ENCODE measurements at regions not wholly inside any gene's neighbourhood (a gene's known extent, or its start where the extent isn't known, plus 50 kb on each side); places are given as distances from the start of the nearest gene placed in this dataset.
"Not testable (repeated sequence)": the region's sequence is repeated elsewhere in the genome, so short reads cannot be mapped to it uniquely, and the experiment has no call there.

- Mint-ChIP-seq H3K9me3 (no peaks in the 10 kb centered on the region), H3K4me1 (ENCODE audit: low read depth) (no peaks in the 10 kb centered on the region), H3K27ac (no peak overlapping the region), H3K27me3 (no peaks in the 10 kb centered on the region), H3K4me3 (no peak overlapping the region), H3K36me3 (no peaks in the 10 kb centered on the region)
- intact Hi-C loops (cut with micrococcal nuclease) = no loop called here
- DNase-seq = no peak
- CTCF ChIA-PET = no interaction called here
- POLR2A ChIA-PET = no interaction called here
These were observed 180.1 kb upstream of the MKLN1 start for GRCh38 chr7:131147604-131148003.

DNA sequence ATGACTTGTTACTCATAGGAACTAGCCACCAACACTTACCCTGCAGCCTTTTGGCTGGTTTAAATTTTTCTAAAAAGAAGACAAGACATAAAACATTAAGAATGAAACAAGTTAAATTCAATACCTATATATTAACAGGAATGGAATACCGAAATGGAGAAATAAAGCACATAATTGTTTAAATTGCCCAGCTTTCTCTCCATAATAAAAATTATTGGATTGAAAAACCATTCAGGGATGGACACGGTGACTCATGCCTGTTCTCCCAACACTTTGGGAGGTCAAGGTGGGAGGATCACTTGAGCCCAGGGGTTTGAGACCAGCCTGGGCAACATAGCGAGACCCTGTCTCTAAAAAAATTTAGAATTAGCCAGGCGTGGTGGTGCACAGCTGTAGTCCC is 179.4 kb upstream of the MKLN1 start:
- intact Hi-C loops (cut with micrococcal nuclease) = no loop called here
- Mint-ChIP-seq H3K36me3 (no peaks in the 10 kb centered on the region), H3K27me3 (no peaks in the 10 kb centered on the region), H3K27ac (no peak overlapping the region), H3K4me3 (no peak overlapping the region), H3K9me3 (no peaks in the 10 kb centered on the region), H3K4me1 (ENCODE audit: low read depth) (no peaks in the 10 kb centered on the region)
- DNase-seq = no peak
- ChIA-PET POLR2A (interaction anchor here (0.7 kb wide), 1 partner anchor 784 kb away, joined by 3 read pairs; no protein-coding TSS in a partner anchor), CTCF (no interaction called here)

GRCh38 chr7:131148708-131149428 is 178.8 kb upstream of the MKLN1 start:
- Mint-ChIP-seq H3K27me3 (no peaks in the 10 kb centered on the region), H3K27ac (no peak overlapping the region), H3K9me3 (no peaks in the 10 kb centered on the region), H3K4me3 (no peak overlapping the region), H3K4me1 (ENCODE audit: low read depth) (no peaks in the 10 kb centered on the region), H3K36me3 (no peaks in the 10 kb centered on the region)
- intact Hi-C loops (cut with micrococcal nuclease) = no loop called here
- ChIA-PET POLR2A (interaction anchor here (0.7 kb wide), 1 partner anchor 785 kb away, joined by 3 read pairs; no protein-coding TSS in a partner anchor), CTCF (no interaction called here)
- DNase-seq = no peak

DNA sequence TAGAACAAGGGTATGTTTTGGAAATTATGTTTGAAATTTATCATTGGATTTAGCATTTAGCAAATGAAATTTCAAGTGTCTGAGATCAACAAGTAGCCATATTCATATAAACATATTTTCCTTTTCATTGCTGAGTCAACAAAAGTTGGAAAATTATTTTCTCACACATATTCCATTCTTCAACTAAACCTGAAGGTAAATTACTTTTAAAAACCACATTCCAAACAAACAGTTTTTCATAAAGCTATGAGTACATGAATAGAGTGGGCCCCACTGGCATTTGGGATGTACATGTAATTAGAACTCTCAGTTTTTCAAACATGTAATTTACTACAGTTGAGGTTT is 178.3 kb upstream of the MKLN1 start:
- Mint-ChIP-seq H3K4me3 (no peak overlapping the region), H3K9me3 (no peaks in the 10 kb centered on the region), H3K36me3 (no peaks in the 10 kb centered on the region), H3K4me1 (ENCODE audit: low read depth) (no peaks in the 10 kb centered on the region), H3K27ac (no peak overlapping the region), H3K27me3 (no peaks in the 10 kb centered on the region)
- intact Hi-C loops (cut with micrococcal nuclease) = no loop called here
- no peak for DNase-seq
- ChIA-PET CTCF (no interaction called here), POLR2A (no interaction called here)

GRCh38 chr7:131149840-131150239 is 177.8 kb upstream of the MKLN1 start:
- CTCF ChIA-PET = no interaction called here
- H3K9me3 Mint-ChIP-seq = no peaks in the 10 kb centered on the region
- no peaks in the 10 kb centered on the region for H3K4me1 Mint-ChIP-seq (ENCODE audit: low read depth)
- no peak overlapping the region for H3K27ac Mint-ChIP-seq
- intact Hi-C loops (cut with micrococcal nuclease) = no loop called here
- no peaks in the 10 kb centered on the region for H3K36me3 Mint-ChIP-seq
- no peak for DNase-seq
- H3K27me3 Mint-ChIP-seq = no peaks in the 10 kb centered on the region
- no peak overlapping the region for H3K4me3 Mint-ChIP-seq
- POLR2A ChIA-PET = no interaction called here

GRCh38 chr7:131151034-131151433 is 176.6 kb upstream of the MKLN1 start:
- CTCF ChIA-PET = interaction anchor here (1.1 kb wide), 1 partner anchor 22 kb away, joined by 3 read pairs; no protein-coding TSS in a partner anchor

GRCh38 chr7:131152766-131153165 is 174.9 kb upstream of the MKLN1 start:
- Mint-ChIP-seq H3K4me3 (no peak overlapping the region), H3K27ac (no peak overlapping the region), H3K9me3 (no peaks in the 10 kb centered on the region), H3K27me3 (no peaks in the 10 kb centered on the region), H3K4me1 (ENCODE audit: low read depth) (no peaks in the 10 kb centered on the region), H3K36me3 (no peaks in the 10 kb centered on the region)
- intact Hi-C loops (cut with micrococcal nuclease) = no loop called here
- DNase-seq = no peak
- POLR2A ChIA-PET = no interaction called here
- CTCF ChIA-PET = no interaction called here

More at GRCh38 chr7:131151034-131151433, 176.6 kb upstream of the MKLN1 start:
- Mint-ChIP-seq H3K27ac (no peak overlapping the region), H3K4me1 (ENCODE audit: low read depth) (no peaks in the 10 kb centered on the region), H3K9me3 (no peaks in the 10 kb centered on the region), H3K4me3 (no peak overlapping the region), H3K36me3 (no peaks in the 10 kb centered on the region), H3K27me3 (no peaks in the 10 kb centered on the region)
- intact Hi-C loops (cut with micrococcal nuclease) = no loop called here
- no peak for DNase-seq
- POLR2A ChIA-PET = no interaction called here

DNA sequence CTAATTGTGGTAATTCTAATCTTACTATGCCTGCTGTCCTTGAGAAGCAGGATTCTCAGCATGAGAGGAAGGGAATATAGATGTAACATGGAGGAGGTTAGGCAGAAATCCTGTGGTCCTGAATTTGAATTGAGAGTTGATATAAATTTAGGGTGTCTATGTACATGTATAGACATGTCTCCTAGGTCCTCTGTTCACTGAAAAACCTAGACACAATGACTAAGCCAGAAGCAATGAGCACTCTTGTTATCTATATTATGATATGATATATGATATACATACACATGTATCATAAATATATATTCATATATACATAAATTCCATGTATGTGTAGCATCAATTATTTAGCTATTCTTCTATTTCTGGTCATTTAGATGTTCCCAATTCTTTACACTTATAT is 173.3 kb upstream of the MKLN1 start:
- Mint-ChIP-seq H3K4me1 (ENCODE audit: low read depth) (no peaks in the 10 kb centered on the region), H3K36me3 (no peaks in the 10 kb centered on the region), H3K9me3 (no peaks in the 10 kb centered on the region), H3K27ac (no peak overlapping the region), H3K27me3 (no peaks in the 10 kb centered on the region), H3K4me3 (no peak overlapping the region)
- intact Hi-C loops (cut with micrococcal nuclease) = no loop called here
- POLR2A ChIA-PET = no interaction called here
- no peak for DNase-seq
- CTCF ChIA-PET = no interaction called here

DNA sequence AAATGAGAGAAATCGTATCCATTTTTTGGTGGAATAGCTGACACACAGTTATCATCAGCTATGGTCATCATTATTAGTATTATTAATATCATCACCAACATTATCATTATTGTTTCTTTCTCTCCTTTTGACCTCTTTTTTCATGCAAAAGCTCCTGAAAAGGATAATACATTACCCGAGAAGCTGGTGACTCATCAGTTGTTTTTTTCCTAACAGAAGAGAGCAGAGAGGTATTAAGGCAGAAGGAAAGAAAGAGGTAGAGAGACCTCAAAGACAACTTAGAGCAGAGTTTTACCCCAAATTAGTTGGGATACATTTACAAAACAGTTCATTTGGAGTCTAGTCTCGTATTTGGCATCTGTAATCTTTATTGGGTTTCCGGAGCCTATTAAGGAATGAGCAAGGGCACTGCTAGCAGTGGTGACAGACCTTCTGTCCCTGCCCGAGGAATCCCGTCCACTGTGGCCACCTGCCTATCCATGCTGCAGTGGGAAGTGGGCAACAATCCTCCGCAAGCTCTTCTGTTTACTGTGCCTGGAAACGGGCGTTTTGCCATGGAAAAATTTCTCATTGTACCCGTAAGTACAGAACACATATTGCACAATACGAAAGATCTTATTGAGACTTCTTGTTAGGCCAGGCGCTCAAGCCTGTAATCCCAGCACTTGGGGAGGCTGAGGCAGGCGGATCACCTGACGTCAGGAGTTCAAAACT is 170.0 kb upstream of the MKLN1 start:
- no peak overlapping the region for H3K27ac Mint-ChIP-seq
- DNase-seq = no peak
- ChIA-PET CTCF (no interaction called here), POLR2A (no interaction called here)
- no peaks in the 10 kb centered on the region for H3K36me3 Mint-ChIP-seq
- no peaks in the 10 kb centered on the region for H3K4me1 Mint-ChIP-seq (ENCODE audit: low read depth)
- intact Hi-C loops (cut with micrococcal nuclease) = no loop called here
- H3K4me3 Mint-ChIP-seq = no peak overlapping the region
- H3K9me3 Mint-ChIP-seq = no peaks in the 10 kb centered on the region
- no peaks in the 10 kb centered on the region for H3K27me3 Mint-ChIP-seq

GRCh38 chr7:131158244-131158636 is 169.4 kb upstream of the MKLN1 start:
- POLR2A ChIA-PET = not testable (repeated sequence)

DNA sequence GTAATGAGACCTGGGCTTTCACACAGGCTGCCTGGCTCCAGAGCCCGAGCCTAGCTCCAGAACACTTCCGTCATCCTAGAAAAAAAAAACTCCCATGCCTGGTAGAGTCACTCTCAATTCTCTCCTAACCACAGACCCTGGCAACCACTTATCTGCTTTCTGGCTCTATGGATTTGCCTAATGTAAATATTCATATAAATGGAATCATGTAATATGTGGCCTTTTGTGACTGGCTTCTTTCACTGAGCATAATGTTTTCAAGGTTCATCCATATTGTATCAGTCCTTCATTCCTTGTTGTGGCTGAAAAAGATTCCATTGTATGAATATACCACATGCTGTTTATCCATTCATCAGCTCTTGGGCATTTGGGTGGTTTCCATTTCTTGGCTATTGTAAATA is 167.7 kb upstream of the MKLN1 start:
- no peak overlapping the region for H3K4me3 Mint-ChIP-seq
- ChIA-PET CTCF (interaction anchor here (0.6 kb wide), 1 partner anchor 267 kb away, joined by 3 read pairs; no protein-coding TSS in a partner anchor), POLR2A (no interaction called here)
- H3K27ac Mint-ChIP-seq = no peak overlapping the region
- no peaks in the 10 kb centered on the region for H3K4me1 Mint-ChIP-seq (ENCODE audit: low read depth)
- intact Hi-C loops (cut with micrococcal nuclease) = no loop called here
- H3K36me3 Mint-ChIP-seq = no peaks in the 10 kb centered on the region
- no peak for DNase-seq
- no peaks in the 10 kb centered on the region for H3K9me3 Mint-ChIP-seq
- H3K27me3 Mint-ChIP-seq = no peaks in the 10 kb centered on the region

More at GRCh38 chr7:131158244-131158636, 169.4 kb upstream of the MKLN1 start:
- CTCF ChIA-PET; DNase-seq; intact Hi-C loops (cut with micrococcal nuclease); H3K36me3 Mint-ChIP-seq; H3K4me3 Mint-ChIP-seq; H3K9me3 Mint-ChIP-seq; H3K27me3 Mint-ChIP-seq; H3K27ac Mint-ChIP-seq; H3K4me1 Mint-ChIP-seq (ENCODE audit: low read depth): not testable (repeated sequence)

DNA sequence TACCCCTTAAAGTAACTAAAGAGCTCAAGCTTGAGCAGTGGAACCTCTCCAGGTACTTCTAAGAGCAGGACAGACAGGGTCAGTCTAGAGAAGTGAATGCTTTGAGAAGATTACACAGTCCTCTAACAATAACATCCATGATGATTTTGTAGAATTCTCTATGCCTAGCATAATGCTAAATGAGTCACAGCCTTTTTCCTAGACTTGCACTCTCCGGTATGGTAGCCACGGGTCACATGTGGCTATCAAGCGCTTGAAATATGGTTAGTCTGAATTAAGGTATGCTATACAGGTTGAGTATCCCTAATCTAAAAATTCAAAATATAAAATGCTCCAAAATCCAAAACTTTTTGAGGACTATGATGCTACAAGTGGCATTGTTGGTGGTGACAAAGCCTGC is 166.6 kb upstream of the MKLN1 start:
- Mint-ChIP-seq H3K27me3 (no peaks in the 10 kb centered on the region), H3K4me1 (ENCODE audit: low read depth) (no peaks in the 10 kb centered on the region), H3K36me3 (no peaks in the 10 kb centered on the region), H3K9me3 (no peaks in the 10 kb centered on the region), H3K27ac (no peak overlapping the region), H3K4me3 (no peak overlapping the region)
- no peak for DNase-seq
- intact Hi-C loops (cut with micrococcal nuclease) = no loop called here
- ChIA-PET POLR2A (no interaction called here), CTCF (no interaction called here)

Data from activated CD4-positive, alpha-beta memory T cell treated with anti-CD3 and anti-CD28 coated beads for 36 hours (primary cell).